Prostate gland (tissue), 2 donors: ENCODE measurements at regions not wholly inside any gene's neighbourhood (a gene's known extent, or its start where the extent isn't known, plus 50 kb on each side); places are given as distances from the start of the nearest gene placed in this dataset.

ENCODE experiments used
- POLR2A ChIP-seq: fragments of 450-650 bp; IDR thresholded peaks from one replicate; pipeline ENCODE4 v1.6.1; 2016; ENCODE audit warnings: antibody characterized with exemption, mild to moderate bottlenecking
- POLR2AphosphoS5 ChIP-seq: sonication (generic); formaldehyde crosslinking; IDR thresholded peaks from one replicate; pipeline ENCODE4 v1.6.1; 2017; ENCODE audit warnings: antibody characterized with exemption
- TF ChIP-seq, protein P1 (sequence below), 4 experiments: fragments of 200-600 bp in 2 of 4; fragments of 450-650 bp in 2 of 4; sonication (generic) in 2 of 4; IDR thresholded peaks; 1 replicate in 3 of 4; 2 replicates in 1 of 4; pipeline ENCODE4 v1.5.1; 2016 to 2019; ENCODE audit warnings: antibody characterized with exemption in 4 of 4, mild to moderate bottlenecking in 2 of 4, moderate library complexity in 2 of 4

DNA sequence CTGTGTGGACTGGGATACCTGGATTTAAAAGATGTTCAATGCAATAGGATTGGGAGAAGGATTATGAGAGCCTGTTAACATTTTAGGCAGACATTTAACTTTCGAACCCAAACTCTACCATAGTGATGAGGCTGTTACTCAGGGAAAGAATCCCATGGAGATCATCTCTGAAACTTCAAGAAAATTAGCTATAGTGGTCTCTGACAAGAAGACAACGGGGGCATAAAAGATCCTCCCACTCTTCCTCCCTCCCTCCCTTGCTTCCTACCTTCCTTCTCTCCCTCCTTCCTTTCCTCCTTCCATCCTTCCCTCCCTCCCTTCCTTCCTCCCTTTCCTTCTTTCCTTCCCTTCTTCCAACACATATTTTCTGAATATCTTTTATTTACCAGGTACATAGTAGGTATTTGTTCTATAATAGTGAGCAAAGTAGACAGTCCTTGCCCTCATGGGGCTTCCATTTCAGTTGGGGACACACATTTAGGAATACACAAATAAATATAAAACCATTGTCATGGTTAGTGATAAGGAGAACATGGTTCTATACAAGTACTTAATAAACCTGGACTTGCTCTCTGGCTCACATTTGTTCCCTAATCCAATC is 143.2 kb downstream of the ATP6V1G3 start:
- TF ChIP-seq POLR2A = no peak
- TF ChIP-seq, protein P1, sequence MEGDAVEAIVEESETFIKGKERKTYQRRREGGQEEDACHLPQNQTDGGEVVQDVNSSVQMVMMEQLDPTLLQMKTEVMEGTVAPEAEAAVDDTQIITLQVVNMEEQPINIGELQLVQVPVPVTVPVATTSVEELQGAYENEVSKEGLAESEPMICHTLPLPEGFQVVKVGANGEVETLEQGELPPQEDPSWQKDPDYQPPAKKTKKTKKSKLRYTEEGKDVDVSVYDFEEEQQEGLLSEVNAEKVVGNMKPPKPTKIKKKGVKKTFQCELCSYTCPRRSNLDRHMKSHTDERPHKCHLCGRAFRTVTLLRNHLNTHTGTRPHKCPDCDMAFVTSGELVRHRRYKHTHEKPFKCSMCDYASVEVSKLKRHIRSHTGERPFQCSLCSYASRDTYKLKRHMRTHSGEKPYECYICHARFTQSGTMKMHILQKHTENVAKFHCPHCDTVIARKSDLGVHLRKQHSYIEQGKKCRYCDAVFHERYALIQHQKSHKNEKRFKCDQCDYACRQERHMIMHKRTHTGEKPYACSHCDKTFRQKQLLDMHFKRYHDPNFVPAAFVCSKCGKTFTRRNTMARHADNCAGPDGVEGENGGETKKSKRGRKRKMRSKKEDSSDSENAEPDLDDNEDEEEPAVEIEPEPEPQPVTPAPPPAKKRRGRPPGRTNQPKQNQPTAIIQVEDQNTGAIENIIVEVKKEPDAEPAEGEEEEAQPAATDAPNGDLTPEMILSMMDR (IDR thresholded peaks at IDR 0.05) = no peak
- TF ChIP-seq POLR2AphosphoS5 = no peak
